Astrocyte of the cerebellum (primary cell): ENCODE measurements at regions not wholly inside any gene's neighbourhood (a gene's known extent, or its start where the extent isn't known, plus 50 kb on each side); places are given as distances from the start of the nearest gene placed in this dataset.

Experiments used
- DNase-seq: peaks from one replicate; pipeline ENCODE4 v3.0.0-alpha.2; 2011; ENCODE audit warnings: low read depth
- H3K4me3 ChIP-seq: 2 replicates; pipeline ENCODE4 v1.5.1; 2011; ENCODE audit warnings: mild to moderate bottlenecking, low read depth, low read length, moderate library complexity
- in situ Hi-C: cut with HindIII; loops from 2 replicates; pipeline ENCODE4 v1.10.0; 2017; ENCODE audit warnings: low sequenced_read_pairs
- TF ChIP-seq, protein P1 (sequence below): IDR thresholded peaks from 2 replicates; pipeline ENCODE4 v1.5.1; 2012; ENCODE audit warnings: low read length, low read depth, moderate library complexity, mild to moderate bottlenecking; ENCODE audit errors: missing control alignments

DNA sequence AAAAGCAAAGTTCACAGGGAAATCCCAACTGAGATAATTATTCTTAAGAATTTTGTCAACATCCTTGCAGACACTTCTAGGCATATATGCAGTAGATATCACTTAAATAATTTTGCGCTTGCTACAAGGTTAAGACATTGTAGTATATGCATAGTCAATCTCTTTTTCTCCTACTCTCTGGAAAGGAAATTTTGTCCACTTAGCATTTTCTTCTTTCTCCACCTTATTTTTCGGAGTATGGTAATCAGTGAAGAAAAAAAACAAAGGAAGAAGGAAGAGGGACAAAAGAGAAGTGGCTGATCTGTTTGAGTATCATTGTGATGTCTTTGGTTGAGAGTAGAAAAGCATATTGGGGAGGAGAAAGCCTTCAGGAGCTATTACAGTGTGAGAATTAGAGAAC lies 104.6 kb downstream of the LACC1 start:
- in situ Hi-C loops, result no loop called here
- TF ChIP-seq, protein P1, sequence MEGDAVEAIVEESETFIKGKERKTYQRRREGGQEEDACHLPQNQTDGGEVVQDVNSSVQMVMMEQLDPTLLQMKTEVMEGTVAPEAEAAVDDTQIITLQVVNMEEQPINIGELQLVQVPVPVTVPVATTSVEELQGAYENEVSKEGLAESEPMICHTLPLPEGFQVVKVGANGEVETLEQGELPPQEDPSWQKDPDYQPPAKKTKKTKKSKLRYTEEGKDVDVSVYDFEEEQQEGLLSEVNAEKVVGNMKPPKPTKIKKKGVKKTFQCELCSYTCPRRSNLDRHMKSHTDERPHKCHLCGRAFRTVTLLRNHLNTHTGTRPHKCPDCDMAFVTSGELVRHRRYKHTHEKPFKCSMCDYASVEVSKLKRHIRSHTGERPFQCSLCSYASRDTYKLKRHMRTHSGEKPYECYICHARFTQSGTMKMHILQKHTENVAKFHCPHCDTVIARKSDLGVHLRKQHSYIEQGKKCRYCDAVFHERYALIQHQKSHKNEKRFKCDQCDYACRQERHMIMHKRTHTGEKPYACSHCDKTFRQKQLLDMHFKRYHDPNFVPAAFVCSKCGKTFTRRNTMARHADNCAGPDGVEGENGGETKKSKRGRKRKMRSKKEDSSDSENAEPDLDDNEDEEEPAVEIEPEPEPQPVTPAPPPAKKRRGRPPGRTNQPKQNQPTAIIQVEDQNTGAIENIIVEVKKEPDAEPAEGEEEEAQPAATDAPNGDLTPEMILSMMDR, result no peak
- DNase-seq, result no peak
- no peak overlapping the region for H3K4me3 ChIP-seq

DNA sequence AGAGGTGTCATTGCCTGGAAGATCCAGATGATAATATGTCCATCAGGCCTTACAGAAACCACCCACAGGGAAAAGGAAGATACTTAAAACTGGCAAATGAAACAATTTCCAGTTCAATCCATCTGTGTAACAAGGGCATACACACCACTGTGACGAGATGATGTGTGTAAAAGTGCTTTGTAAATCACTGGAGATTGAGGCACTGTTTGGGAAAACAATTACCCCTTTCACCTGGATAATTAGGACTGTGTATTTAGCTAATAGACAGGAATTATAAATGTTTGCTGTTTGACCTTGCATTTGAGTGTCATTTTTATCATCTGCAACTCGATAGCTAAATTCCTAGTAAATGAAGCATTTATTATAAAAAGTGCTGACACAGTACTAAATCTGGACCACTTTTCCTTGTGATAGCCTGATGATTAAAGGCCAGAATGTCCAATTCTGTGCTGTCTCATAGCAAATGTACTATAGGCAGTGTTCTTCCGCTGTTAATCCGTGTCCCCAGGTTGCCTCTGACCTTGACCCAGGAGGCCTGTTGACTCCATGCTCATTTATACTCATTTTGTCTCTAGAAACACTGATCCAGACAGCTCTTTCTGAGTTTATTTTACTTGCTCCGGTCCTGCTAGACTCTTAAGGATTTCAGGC lies 105.8 kb downstream of the LACC1 start:
- DNase-seq, result no peak
- in situ Hi-C loops, result no loop called here
- TF ChIP-seq, protein P1, result no peak

GRCh38 chr13:43986421-43986981 lies 106.8 kb downstream of the LACC1 start:
- H3K4me3 ChIP-seq, result no peak overlapping the region
- DNase-seq, result no peak
- TF ChIP-seq, protein P1, result no peak
- in situ Hi-C loops, result no loop called here

More for the DNA sequence above, 105.8 kb downstream of the LACC1 start:
- no peak overlapping the region for H3K4me3 ChIP-seq

DNA sequence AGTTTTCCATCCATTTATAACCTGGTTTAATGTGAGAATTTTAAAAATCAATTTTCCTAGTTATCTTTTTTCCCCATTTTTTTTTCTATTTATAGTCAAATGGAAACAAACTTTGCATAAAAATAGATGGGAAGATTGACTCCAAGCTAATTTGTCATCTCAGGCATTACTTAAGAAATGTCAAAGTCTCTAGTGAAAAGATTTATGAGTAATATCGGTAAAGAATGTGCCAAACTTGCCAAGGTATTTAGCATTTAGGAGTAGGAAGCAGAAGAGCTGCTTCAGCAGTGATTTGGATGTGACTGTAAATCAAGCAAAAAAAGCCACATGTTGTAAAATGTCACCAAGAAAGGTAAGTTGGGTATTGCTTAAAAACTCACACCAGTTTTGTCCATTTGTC lies 108.6 kb downstream of the LACC1 start:
- TF ChIP-seq, protein P1, result no peak
- H3K4me3 ChIP-seq, result no peak overlapping the region
- DNase-seq, result no peak
- in situ Hi-C loops, result no loop called here

DNA sequence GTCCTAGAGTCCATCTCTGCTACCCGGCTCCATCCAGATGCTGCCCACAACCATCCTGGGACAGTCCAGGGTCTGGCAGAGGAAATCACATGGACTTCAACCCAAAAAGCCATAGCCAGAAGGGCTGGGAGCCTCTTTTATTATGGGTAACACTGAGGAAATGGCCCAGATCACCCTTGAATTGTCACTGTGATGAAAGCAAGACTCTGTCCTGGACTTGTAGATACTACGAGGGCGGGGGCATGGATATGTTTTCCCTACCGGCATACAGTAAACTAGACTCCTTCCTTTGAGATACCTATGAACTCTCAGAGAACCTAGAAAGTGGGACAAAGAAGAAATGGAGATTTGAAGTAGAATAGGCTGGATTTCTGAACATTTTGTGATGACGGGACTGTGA lies 110.3 kb downstream of the LACC1 start:
- no peak overlapping the region for H3K4me3 ChIP-seq
- no peak for DNase-seq
- TF ChIP-seq, protein P1, result no peak
- in situ Hi-C loops, result no loop called here

- no peak overlapping the region for H3K4me3 ChIP-seq
- TF ChIP-seq, protein P1, result no peak
- in situ Hi-C loops, result no loop called here
- no peak for DNase-seq
Observed at GRCh38 chr13:43990829-43991228, 111.1 kb downstream of the LACC1 start.
